NOMO-1 (cell line): ENCODE measurements at regions not wholly inside any gene's neighbourhood (a gene's known extent, or its start where the extent isn't known, plus 50 kb on each side); places are given as distances from the start of the nearest gene placed in this dataset.
"Not testable (repeated sequence)": the region's sequence is repeated elsewhere in the genome, so short reads cannot be mapped to it uniquely, and the experiment has no call there.

ENCODE experiments used
- DNase-seq, 2 experiments: peaks; one replicate each; lab custom pipeline; 2025; ENCODE audit not compliant: unreplicated experiment in 2 of 2; lab: John Stamatoyannopoulos, UW

DNA sequence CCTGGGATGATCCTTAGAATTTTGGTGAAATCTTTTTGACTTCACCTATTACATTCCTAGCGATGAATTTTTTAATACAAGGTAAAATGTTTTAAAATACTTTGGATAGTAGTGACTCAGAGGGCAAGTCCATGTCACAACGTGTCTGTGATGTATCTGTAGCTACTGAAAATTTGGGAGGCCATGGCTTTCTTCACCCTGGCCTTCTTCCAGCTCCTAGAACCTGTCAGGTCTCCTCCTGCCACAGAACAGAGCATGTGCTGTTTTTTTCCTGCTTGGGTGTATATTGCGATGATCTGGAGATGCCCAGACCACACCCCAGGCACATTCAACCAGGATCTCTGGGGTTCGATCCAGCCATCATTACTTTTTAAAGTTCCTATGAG is 194.4 kb downstream of the BTBD3 start:
- no peak for DNase-seq

DNA sequence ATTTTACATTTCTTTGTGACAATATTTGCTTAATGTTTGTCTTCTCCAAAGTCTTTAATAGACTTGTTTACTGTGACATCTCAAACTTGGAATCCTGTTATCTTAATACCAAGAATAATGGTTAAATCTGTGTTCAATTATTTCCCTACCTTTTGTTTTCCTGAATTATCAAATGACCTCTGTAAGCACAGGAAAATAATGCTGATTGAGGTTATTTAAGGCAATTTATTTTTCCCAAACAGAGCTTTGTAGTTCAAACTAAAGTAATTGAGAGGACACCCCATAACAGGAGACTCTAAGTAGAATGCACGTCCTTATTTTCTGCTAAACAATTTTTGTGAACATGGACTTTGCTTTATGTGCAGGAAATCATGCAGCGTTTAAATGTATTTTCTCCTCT is 195.0 kb downstream of the BTBD3 start:
- no peak for DNase-seq

DNA sequence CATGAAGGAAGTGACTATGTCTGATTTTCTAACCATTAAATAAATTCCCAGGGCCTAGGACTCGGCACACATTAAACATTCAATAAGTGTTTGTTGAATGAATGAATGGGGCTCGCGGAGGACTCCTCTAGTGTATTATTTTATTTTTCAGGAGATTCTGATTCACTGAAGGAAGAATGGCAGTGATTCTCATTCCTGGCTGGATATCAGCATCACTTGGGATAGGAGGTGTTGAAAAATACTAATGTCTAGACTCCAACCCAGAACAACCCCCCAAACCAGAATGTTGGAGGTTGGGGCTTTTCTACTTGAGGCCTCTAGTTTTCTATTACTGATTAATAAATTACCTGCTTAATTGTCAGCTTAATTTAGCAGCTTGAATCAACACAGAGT is 195.4 kb downstream of the BTBD3 start:
- DNase-seq = no peak

DNA sequence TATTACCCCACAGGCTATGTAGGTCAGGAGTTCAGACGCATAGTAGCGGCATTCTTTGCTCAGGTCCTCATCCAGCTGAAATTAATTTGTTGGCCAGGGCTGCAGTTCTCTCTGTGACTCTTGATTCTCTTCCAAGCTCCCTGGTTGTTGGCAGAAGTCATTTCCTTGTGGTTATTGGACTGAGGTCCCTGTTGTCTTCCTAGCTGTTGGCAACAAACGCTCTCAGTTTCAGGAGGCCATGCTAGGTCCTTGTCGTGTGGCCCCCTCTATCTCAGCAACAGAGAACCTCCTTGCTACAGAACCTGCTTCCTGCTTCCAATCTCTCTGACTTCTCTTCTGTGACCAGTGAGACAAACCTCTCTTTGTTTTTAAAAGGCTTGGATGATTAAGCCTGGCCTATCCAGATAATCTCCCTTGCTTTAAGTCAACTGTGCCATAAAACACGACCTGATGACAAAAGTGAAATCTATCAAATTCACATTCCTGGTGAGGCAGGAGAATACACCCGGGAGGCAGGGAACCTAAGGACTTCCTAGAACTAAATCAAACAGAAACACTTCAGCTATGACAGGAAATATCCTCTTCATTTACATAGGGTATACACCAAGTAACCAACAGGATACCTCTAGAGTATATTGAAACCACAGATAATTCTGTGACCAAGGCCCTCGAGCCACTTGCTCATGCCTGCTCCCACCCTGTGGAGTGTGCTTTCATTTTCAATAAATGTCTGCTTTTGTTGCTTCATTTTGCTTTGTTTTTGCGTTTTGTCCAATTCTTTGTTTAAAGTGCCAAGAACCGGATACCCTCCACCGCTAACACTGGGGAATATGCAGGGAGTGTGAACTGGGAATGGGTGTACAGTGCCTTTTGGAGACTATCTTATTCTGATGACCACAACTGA is 196.0 kb downstream of the BTBD3 start:
- no peak for DNase-seq

DNA sequence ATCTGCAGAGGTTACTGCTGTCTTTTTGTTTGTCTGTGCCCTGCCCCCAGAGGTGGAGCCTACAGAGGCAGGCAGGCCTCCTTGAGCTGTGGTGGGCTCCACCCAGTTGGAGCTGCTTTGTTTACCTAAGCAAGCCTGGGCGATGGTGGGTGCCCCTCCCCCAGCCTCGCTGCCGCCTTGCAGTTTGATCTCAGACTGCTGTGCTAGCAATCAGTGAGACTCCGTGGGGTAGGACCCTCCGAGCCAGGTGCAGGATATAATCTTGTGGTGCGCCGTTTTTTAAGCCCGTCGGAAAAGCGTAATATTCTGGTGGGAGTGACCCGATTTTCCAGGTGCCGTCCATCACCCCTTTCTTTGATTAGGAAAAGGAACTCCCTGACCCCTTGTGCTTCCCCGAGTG is 211.4 kb downstream of the BTBD3 start:
- DNase-seq = not testable (repeated sequence)

DNA sequence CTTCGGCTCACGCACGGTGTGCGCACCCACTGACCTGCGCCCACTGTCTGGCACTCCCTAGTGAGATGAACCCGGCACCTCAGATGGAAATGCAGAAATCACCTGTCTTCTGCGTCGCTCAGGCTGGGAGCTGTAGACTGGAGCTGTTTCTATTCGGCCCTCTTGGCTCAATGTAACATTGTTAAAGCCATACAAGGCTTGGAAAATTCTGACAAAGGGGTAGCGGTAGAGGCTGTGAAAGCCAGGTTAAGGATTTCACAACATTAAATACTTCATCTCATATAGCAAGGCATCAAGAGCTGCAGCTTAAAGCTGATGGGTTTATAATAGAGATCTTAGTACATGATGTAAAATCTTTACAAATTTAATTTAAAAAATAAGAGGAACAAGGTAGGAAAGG is 211.8 kb downstream of the BTBD3 start:
- DNase-seq = not testable (repeated sequence)

DNA sequence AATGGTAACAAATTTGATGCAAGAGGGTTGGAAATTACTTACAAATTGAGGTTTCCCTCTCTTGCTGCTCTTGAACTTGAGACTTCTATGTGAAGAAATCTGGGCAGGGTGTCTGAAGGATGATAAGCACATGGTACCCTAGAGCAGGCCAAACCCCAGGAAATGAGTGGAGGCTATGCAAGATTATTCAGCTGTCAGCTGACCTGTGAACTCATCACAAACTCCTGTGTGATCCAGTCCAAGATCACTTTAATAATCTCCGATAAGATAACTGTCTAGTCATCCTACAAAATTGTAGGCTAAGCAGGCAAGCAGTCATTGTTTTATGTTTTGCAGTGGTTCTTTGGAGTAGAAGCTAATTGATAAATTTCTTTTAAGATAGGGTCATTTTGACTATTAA is 213.1 kb downstream of the BTBD3 start:
- DNase-seq = no peak

DNA sequence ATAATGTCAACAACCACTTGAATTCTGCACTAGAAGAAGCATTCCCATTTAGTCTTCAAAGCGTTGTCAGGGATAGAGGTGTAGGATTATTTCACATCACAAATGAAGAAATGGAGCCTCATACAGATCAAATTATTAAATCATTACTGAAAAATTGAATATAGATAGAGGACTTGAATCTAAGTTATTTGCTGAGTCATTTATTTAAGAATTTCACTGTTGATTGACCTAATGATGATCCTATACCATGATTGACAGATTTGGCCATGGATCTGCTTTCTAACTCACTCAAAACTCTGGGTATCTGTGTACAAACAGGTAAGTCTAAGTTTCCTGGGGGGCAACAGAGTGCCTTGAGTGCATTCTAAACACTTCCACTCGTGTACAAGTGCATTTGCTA is 215.9 kb downstream of the BTBD3 start:
- no peak for DNase-seq

DNA sequence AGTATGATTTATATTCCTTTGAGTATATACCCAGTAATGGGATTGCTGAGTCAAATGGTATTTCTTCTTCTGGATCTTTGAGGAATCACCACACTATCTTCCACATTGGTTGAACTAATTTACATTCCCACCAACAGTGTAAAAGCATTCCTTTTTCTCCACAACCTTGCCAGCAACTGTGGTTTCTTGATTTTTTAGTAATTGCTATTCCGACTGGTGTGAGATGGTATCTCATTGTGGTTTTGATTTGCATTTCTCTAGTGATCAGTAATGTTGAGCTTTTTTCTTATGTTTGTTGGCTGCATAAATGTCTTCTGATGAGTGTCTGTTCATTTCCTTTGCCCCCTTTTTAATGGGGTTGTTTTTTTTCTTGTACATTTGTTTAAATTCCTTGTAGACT is 228.3 kb downstream of the BTBD3 start:
- not testable (repeated sequence) for DNase-seq

DNA sequence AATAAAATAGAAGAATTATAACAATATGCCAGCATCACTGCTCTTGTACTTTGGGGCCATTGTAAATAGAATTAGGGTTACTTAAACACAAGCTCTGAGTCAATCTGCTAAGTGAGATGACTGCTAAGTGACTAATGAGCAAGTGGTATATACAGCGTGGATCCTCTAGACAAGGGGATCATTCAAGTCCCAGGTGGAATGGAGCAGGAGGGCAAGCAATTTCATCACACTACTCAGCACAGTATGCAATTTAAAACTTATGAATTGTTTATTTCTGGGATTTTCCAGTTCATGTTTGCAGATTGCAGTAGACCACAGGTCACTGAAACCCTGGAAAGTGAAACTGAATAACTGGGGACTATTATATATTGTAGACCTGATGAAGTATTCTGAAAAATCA is 235.3 kb downstream of the BTBD3 start:
- no peak for DNase-seq

DNA sequence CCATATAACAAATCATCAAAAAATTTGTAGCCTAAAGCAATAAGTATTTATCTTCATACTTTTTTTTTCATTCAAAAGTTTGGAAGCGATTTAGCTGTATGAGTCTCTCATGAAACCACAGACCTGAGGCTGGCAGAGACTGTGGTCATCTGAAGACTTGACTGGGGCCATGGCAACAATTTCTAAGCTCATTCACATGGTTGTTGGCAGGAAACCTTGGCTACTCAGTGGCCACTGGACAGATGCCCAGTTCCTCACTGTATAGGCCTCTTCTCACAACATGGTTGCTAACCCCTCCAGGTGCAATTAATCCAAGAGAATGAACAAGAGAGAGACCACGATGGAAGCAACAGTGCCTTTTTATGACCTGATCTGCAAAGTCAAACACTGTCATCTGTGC is 235.9 kb downstream of the BTBD3 start:
- DNase-seq = no peak

DNA sequence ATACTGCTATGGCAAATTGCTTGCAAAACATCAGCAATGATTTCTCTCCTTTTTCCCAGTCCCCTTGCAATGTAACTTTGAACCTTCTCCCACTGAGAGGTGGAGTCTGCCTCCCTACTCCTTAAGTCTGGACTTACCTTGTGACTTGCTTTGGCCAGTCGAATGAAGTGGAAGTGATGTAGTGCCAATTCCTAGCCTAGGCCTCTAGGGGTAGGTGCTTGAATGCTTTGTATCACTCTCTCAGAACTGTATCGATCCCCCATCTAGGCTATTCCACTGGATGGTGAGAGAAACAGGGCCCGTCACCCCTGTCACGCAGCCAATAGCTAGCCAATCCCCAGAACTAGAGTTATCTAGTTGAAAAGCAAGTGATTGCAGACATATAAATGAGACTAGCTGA is 238.6 kb downstream of the BTBD3 start:
- no peak for DNase-seq

DNA sequence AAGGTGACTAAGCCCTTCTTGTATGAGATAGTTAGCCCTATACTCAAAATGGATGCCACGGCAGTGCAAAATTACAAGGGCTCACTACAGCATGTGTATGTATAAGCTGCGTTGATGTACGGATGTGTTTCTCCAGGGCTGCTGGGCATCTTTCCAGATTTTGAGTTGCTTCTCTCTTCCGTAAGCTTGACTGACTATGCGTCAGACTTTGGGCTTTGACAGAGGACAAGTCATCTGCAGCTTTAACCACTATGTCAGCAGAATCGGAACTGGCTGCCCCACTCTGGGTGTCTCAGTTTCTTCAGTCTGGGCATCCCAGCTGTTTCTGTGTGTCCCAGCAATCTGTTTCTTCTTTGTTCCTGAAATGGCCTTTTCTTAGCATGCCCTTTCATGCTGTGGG is 241.6 kb downstream of the BTBD3 start:
- DNase-seq = no peak

DNA sequence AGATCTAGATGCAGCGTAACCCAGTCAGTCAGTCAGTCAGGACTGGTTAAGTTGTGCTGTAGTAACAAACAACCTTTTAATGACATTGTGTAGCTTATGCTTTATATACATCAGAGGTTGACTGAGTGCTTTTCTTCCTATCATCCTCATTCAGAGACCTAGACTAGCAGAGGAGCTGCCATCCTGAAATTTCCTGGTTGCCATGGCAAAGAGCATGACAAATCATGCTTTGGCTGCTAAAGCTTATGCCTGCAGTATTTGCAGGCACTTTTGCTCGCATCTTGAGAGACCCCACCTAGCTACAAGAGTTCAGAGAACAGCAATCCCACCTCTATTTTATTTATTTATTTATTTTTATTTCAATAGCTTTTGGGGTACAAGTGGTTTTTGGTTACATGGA is 244.0 kb downstream of the BTBD3 start:
- DNase-seq = no peak

DNA sequence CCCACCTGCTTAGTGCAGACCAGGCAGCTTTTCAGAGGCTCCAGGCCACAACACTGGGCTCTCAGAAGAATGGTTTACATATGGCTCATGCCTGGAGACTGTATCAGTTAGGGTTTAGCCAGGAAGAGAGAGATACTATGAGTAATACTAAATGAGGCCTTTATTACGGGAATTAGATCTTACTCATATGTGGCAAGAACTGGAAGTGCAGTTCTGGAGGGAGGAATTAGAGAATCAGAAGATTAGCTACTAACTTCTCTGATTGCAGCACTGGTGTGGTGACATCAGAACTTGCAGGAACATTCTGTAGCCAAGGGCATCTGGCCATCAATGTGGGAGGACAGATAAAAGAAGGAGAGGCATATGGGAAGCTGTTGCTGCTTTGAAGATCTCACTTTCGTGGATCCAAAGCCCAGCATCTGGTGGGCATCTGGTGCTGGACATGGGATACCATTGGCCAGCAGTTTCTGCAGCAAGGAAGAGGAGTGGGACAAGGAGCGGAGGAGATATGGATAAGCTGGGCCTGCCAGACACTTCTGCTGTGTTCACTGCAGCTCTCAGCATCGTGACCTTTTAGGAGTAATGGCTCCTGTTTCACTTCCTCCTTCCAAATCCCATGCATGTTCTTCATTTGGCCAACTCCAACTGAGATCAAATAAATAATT is 248.5 kb downstream of the BTBD3 start:
- peak; percentile 17 to 53 for DNase-seq

DNA sequence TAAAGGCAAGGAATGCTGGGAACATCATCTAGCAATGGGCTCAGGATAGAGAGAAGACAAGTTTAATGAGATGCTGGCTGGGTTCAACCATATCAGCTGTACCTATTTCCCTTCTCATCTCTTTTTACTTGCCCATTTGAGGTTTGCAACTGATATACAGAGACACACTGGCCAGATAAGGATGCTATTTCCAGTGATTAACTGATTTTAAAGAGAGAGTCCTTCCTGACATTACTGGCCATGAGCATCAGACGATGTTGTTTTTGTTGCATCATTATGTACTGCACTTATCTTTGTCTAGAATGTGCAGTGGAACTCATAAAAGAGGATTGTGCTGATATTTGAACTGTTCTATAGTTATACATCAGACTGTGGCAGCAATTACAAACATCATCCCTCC is 252.7 kb downstream of the BTBD3 start:
- DNase-seq = no peak

DNA sequence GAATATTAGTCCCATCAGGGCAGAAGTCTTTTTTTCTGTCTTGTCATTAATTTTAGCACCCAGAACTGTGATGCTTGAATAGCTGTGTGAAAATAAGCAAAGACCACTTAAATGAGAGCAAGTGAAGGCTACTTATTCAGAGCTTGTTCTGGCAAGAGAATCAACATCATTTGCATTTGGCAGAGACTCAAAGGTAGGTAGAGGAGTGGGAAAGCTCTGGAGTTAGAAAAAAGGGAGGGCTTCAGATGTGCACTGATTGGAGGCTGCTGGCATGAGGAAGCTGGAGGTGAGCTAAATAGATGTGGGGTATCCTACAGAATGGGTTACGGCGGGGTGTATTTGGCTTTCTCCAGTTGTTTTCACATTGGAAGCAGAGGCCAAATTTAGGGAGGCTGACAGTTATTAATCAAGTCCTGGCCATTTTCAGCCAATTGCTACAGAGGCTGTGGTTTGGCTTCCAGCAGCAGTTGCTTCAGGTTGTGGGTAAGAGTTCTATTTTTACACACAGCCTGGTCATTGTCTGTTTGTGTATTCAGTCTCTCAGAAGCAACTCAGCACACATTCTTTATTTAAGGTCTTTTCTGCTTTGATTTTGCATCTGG is 254.3 kb downstream of the BTBD3 start:
- peak; percentile 63 to 89 for DNase-seq

DNA sequence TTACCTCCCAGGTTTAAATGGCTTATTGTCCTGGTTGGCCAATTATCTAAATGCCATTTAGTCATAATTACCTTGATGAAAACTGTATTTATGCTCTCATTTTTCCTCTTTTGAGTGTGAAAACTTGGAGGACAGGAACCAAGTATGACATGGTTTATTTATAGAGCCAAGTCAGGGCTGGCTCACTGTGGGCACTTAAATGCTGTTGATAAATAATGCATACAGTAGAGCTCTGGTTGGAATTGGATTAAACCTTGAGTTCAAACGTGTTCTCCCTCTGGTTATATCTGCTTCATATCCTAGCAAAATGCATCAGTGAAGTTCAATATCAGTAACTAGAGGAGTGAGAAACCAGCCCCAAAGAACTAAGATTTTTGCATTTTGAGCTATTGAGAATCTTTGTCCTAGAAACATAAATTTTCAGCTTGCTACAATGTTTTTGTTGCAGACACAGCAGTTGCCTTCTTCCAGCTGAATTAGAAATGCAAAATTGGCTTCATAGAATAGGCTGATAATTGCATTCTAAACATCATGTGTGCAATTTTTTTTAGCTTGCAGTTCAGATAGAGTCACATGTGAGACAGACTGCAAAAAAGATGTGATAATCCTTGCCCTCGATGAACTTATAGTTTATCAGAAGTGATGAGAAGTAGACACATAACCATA is 255.8 kb downstream of the BTBD3 start:
- no peak for DNase-seq

DNA sequence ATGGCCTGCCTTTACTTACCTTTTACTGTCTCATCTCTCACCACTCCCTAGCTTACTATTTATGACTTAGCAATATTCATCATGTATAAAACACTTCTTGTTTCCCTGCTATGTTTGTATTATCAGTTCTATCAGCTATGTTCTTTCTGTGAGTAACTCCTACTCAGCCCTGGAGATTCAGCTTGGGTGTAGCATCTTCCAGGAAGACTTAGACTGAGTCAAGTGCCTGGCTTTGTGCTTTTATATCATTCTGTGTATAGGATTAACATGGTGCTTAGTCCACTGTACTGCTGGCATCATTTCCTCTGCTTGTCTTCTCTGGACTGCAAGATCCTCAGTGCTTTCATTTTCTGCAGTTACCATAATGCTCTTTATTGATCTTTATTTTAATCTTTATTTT is 257.8 kb downstream of the BTBD3 start:
- DNase-seq = no peak

DNA sequence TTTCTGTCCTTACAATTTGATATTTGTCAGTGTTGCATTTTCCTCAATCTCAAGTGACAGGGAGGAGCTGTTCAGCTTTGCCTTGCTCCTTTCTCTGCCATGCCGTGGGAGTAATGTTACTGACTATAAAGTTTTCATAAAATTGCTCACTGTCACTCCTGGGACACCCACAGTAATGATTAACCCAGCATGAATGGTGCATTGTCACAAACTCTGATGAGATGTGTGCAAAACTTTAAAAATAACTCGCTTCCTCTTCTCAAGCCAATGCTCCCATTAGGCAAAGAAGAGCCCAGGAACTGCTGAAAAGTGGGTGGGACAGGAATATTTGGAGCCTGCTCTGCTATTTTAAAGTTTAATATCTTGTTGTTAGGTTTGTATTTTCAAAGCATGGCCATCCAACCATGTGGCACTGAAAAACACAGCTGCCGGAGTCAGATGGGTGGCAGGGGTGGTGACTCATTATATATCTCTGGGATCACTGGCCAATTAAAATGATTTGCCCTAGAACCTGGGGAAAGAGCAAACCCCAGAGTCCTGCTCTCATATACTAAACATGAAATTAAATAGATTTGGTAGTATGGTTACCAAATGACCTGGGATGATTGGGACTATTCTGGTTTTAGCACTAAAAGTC is 260.1 kb downstream of the BTBD3 start:
- no peak for DNase-seq

DNA sequence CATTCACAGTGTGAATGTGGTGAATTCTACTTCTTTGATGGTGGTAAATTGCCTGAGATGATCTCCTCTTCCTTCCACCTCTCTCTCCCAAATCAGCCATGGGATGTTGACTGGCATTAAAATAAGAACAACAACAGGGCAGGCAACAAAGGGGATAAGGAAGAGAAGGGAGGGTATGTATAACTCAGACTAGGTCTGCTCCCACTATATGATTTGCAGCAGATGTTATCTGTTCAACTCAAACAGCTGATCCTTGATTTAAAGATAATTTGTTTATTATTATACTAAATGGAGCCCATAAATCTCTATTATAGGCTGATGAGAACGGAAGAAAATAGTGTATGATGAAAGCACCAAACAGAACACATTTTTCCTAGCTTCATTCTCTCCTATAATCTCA is 262.0 kb downstream of the BTBD3 start:
- no peak for DNase-seq
